Inflammatory macrophage (primary cell): ENCODE measurements at regions not wholly inside any gene's neighbourhood (a gene's known extent, or its start where the extent isn't known, plus 50 kb on each side); places are given as distances from the start of the nearest gene placed in this dataset.

Source experiments
- DNase-seq, 2 donors: peaks; one replicate each; pipeline ENCODE4 v3.0.0-alpha.2; 2020 to 2022

GRCh38 chr17:73815474-73815873 is 171.2 kb upstream of the SDK2 start:
- DNase-seq, result no peak

- DNase-seq, result no peak
These were observed 175.5 kb upstream of the SDK2 start for GRCh38 chr17:73819440-73820395.

- peak in 1 of 2 donors; percentile 4 for DNase-seq
These were observed 176.6 kb upstream of the SDK2 start for GRCh38 chr17:73820686-73821448.

- DNase-seq, result no peak
These were observed 177.4 kb upstream of the SDK2 start for GRCh38 chr17:73821665-73822064.

GRCh38 chr17:73822371-73822770 is 178.1 kb upstream of the SDK2 start:
- DNase-seq, result no peak

GRCh38 chr17:73823684-73824083 is 179.4 kb upstream of the SDK2 start:
- DNase-seq, result no peak

- no peak for DNase-seq
These were observed 180.1 kb upstream of the SDK2 start for GRCh38 chr17:73824321-73824720.

GRCh38 chr17:73826181-73826871 is 182.1 kb upstream of the SDK2 start:
- DNase-seq, result no peak

- DNase-seq, result no peak
These were observed 182.6 kb upstream of the SDK2 start for GRCh38 chr17:73826872-73827228.

GRCh38 chr17:73827627-73828291 is 183.5 kb upstream of the SDK2 start:
- DNase-seq, result no peak

GRCh38 chr17:73829676-73830280 is 185.5 kb upstream of the SDK2 start:
- no peak for DNase-seq

- DNase-seq, result no peak
These were observed 187.5 kb upstream of the SDK2 start for GRCh38 chr17:73831699-73832098.

GRCh38 chr17:73833775-73834488 is 189.7 kb upstream of the SDK2 start:
- no peak for DNase-seq

- DNase-seq, result no peak
These were observed 190.6 kb upstream of the SDK2 start for GRCh38 chr17:73834684-73835343.

- no peak for DNase-seq
These were observed 191.4 kb upstream of the SDK2 start for GRCh38 chr17:73835605-73836004.

GRCh38 chr17:73838815-73839214 is 194.6 kb upstream of the SDK2 start:
- DNase-seq, result no peak

GRCh38 chr17:73840829-73841228 is 196.6 kb upstream of the SDK2 start:
- no peak for DNase-seq

GRCh38 chr17:73841431-73842060 is 197.3 kb upstream of the SDK2 start:
- peak; percentile 6 to 31 for DNase-seq

- no peak for DNase-seq
These were observed 203.7 kb upstream of the SDK2 start for GRCh38 chr17:73847952-73848351.

- no peak for DNase-seq
These were observed 206.2 kb upstream of the SDK2 start for GRCh38 chr17:73850426-73850825.
